OCI-LY7 (cell line): ENCODE measurements at regions not wholly inside any gene's neighbourhood (a gene's known extent, or its start where the extent isn't known, plus 50 kb on each side); places are given as distances from the start of the nearest gene placed in this dataset.

Source experiments
- BruUV-seq: library from RNA; stranded (reverse); fragments of 400-500 nt; replicated peaks from 2 replicates; lab custom pipeline; 2021; lab: Mats Ljungman, UMichigan
- CTCF ChIA-PET: fragments of 300-600 bp; sonication (Branson Sonifier 250); formaldehyde crosslinking; loops from one replicate; lab custom pipeline; 2022; ENCODE audit warnings: antibody characterized with exemption; ENCODE audit not compliant: unreplicated experiment; lab: Charles Lee
- POLR2A ChIA-PET: fragments of 300-600 bp; sonication (Branson Sonifier 250); formaldehyde crosslinking; loops from one replicate; lab custom pipeline; 2022; ENCODE audit warnings: antibody characterized with exemption; lab: Charles Lee
- DNase-seq: peaks from one replicate; pipeline ENCODE4 v3.0.0-alpha.2; 2015; ENCODE audit warnings: low spot score
- H2AFZ ChIP-seq: fragments of 200-600 bp; sonication (generic), shearing (Covaris generic); 2 replicates; pipeline ENCODE4 v1.6.1; 2014; ENCODE audit warnings: mild to moderate bottlenecking, antibody characterized with exemption, low read length, moderate library complexity
- H3K27ac ChIP-seq: fragments of 200-600 bp; sonication (generic); 2 replicates; pipeline ENCODE4 v1.5.1; 2014; ENCODE audit warnings: mixed run types, low read depth, mild to moderate bottlenecking, moderate library complexity, low read length, inconsistent platforms; ENCODE audit not compliant: poor library complexity, severe bottlenecking
- H3K36me3 ChIP-seq: fragments of 200-600 bp; sonication (generic); 2 replicates; pipeline ENCODE4 v1.6.1; 2014; ENCODE audit warnings: mild to moderate bottlenecking, antibody characterized with exemption, low read length, moderate library complexity, mixed read lengths; ENCODE audit not compliant: insufficient read depth
- H3K4me1 ChIP-seq: fragments of 200-600 bp; sonication (generic); 2 replicates; pipeline ENCODE4 v1.5.1; 2014; ENCODE audit warnings: mild to moderate bottlenecking, low read length; ENCODE audit not compliant: insufficient read depth, poor library complexity, severe bottlenecking
- H3K4me2 ChIP-seq: fragments of 200-600 bp; sonication (generic); 2 replicates; pipeline ENCODE4 v1.6.1; 2014; ENCODE audit warnings: mild to moderate bottlenecking, low read length
- H3K4me3 ChIP-seq: fragments of 200-600 bp; sonication (generic); 2 replicates; pipeline ENCODE4 v1.5.1; 2014; ENCODE audit warnings: mild to moderate bottlenecking, low read depth, low read length; ENCODE audit not compliant: poor library complexity, severe bottlenecking
- H3K79me2 ChIP-seq: fragments of 200-600 bp; sonication (generic); 2 replicates; pipeline ENCODE4 v1.6.1; 2016; ENCODE audit warnings: low read depth, mild to moderate bottlenecking, low read length, moderate library complexity, mixed read lengths; ENCODE audit not compliant: insufficient read depth
- H3K9me2 ChIP-seq: fragments of 200-600 bp; sonication (generic); 2 replicates; pipeline ENCODE4 v1.6.1; 2016; ENCODE audit warnings: mild to moderate bottlenecking, low read length, mixed read lengths; ENCODE audit not compliant: insufficient read depth
- H3K9me3 ChIP-seq: fragments of 200-600 bp; sonication (generic); 2 replicates; pipeline ENCODE4 v1.6.1; 2014; ENCODE audit warnings: mild to moderate bottlenecking, mixed run types, low read length, mixed read lengths
- H4K20me1 ChIP-seq: fragments of 200-600 bp; sonication (generic); 2 replicates; pipeline ENCODE4 v1.6.1; 2014; ENCODE audit warnings: mild to moderate bottlenecking, antibody characterized with exemption, low read length, moderate library complexity, mixed read lengths; ENCODE audit not compliant: insufficient read depth
- CTCF ChIP-seq: fragments of 200-600 bp; sonication (generic); conservative IDR thresholded peaks from 2 replicates; pipeline ENCODE4 v1.5.1; 2014; ENCODE audit warnings: mild to moderate bottlenecking, antibody characterized with exemption, low read length, moderate library complexity, mixed read lengths
- EZH2phosphoT487 ChIP-seq: fragments of 200-600 bp; sonication (generic); IDR thresholded peaks from 2 replicates; pipeline ENCODE4 v1.6.1; 2018; ENCODE audit warnings: low read depth, borderline replicate concordance, mild to moderate bottlenecking, mixed run types, antibody characterized with exemption, low read length, moderate library complexity, mixed read lengths
- intact Hi-C: fragments of 100-400 bp; cut with micrococcal nuclease; formaldehyde crosslinking; loops from one replicate; pipeline ENCODE4 v1.10.0; 2022; ENCODE audit not compliant: unreplicated experiment

DNA sequence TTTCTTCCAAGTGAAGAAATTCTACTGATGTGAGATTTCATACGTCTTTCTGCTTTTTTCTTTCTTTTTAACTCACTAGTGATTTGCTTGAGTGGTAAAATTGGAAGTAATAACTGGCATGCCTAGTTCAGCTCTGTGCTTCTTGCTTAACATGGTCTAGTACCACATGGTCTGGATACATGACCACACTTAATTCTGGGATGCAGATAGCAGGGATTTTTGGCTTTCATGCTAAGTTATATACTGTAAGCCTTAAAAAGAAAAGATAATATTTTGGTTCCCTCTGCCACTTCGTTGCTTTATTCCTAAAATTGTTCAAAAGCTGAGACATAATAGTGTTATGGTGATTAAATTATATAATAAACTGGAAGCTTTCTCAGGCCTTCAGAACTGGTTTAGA lies 174.3 kb downstream of the OXSM start:
- H4K20me1 ChIP-seq, result no peaks in the 10 kb centered on the region
- H3K4me3 ChIP-seq, result no peak overlapping the region
- H3K9me3 ChIP-seq, result no peaks in the 10 kb centered on the region
- H3K36me3 ChIP-seq, result no peaks in the 10 kb centered on the region
- BruUV-seq, result no TSS peak
- H3K4me1 ChIP-seq, result no peaks in the 10 kb centered on the region
- no peaks in the 10 kb centered on the region for H3K79me2 ChIP-seq
- intact Hi-C loops, result no loop called here
- H3K27ac ChIP-seq, result no peak overlapping the region
- no peak overlapping the region for H2AFZ ChIP-seq
- TF ChIP-seq EZH2phosphoT487 (no peak), CTCF (no peak)
- no peaks in the 10 kb centered on the region for H3K9me2 ChIP-seq
- ChIA-PET POLR2A (no interaction called here), CTCF (no interaction called here)
- no peak for DNase-seq
- no peak overlapping the region for H3K4me2 ChIP-seq

GRCh38 chr3:25967385-25967784 lies 177.5 kb downstream of the OXSM start:
- H3K36me3 ChIP-seq, result no peaks in the 10 kb centered on the region
- H3K27ac ChIP-seq, result no peak overlapping the region
- H3K4me1 ChIP-seq, result no peaks in the 10 kb centered on the region
- intact Hi-C loops, result no loop called here
- ChIA-PET CTCF (no interaction called here), POLR2A (no interaction called here)
- no TSS peak for BruUV-seq
- no peak overlapping the region for H2AFZ ChIP-seq
- no peak for DNase-seq
- H3K9me2 ChIP-seq, result no peaks in the 10 kb centered on the region
- no peak overlapping the region for H3K4me3 ChIP-seq
- TF ChIP-seq CTCF (no peak), EZH2phosphoT487 (no peak)
- no peak overlapping the region for H3K4me2 ChIP-seq
- H3K79me2 ChIP-seq, result no peaks in the 10 kb centered on the region
- no peaks in the 10 kb centered on the region for H3K9me3 ChIP-seq
- H4K20me1 ChIP-seq, result no peaks in the 10 kb centered on the region

DNA sequence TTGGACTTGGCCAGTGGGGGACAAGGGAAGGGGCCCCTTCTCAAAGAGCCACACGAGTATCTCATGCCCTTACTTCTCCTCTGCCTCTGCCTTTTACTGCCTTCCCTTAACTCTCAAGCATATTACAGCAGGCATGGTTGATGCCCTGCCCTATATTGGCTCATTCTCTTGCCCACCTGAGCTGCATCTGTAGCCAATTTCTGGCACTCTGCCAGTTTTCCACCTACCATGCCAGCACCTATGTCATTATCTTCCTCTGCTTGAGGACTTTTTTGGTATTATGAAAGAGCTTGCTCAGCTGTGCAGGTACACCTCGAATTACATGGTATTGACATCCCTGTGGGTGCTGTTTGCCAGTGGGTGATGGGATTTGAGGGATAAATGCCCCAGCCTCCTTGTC lies 181.8 kb downstream of the OXSM start:
- ChIA-PET POLR2A (interaction anchor here (1.0 kb wide), 1 partner anchor 11 kb away, joined by 3 read pairs; no protein-coding TSS in a partner anchor), CTCF (no interaction called here)
- H3K9me2 ChIP-seq, result no peaks in the 10 kb centered on the region
- no peaks in the 10 kb centered on the region for H3K4me1 ChIP-seq
- DNase-seq, result no peak
- no peaks in the 10 kb centered on the region for H3K79me2 ChIP-seq
- H3K4me2 ChIP-seq, result no peak overlapping the region
- no TSS peak for BruUV-seq
- H3K27ac ChIP-seq, result no peak overlapping the region
- TF ChIP-seq EZH2phosphoT487 (no peak), CTCF (no peak)
- no peaks in the 10 kb centered on the region for H3K9me3 ChIP-seq
- H4K20me1 ChIP-seq, result no peaks in the 10 kb centered on the region
- H3K36me3 ChIP-seq, result no peaks in the 10 kb centered on the region
- H3K4me3 ChIP-seq, result no peak overlapping the region
- H2AFZ ChIP-seq, result no peak overlapping the region
- intact Hi-C loops, result no loop called here
